H7 (cell line): ENCODE measurements at regions not wholly inside any gene's neighbourhood (a gene's known extent, or its start where the extent isn't known, plus 50 kb on each side); places are given as distances from the start of the nearest gene placed in this dataset.
"Not testable (repeated sequence)": the region's sequence is repeated elsewhere in the genome, so short reads cannot be mapped to it uniquely, and the experiment has no call there.

Source experiments
- DNase-seq: peaks from one replicate; pipeline ENCODE4 v3.0.0; 2012
- H3K27me3 ChIP-seq: 2 replicates; pipeline ENCODE4 v1.6.0; 2011; ENCODE audit warnings: mild to moderate bottlenecking, low read length; ENCODE audit not compliant: control insufficient read depth, insufficient read depth
- H3K36me3 ChIP-seq: replicated peaks from 2 replicates; pipeline ENCODE4 v1.5.1; 2011; ENCODE audit warnings: low read length; ENCODE audit not compliant: control insufficient read depth, insufficient read depth
- H3K4me3 ChIP-seq: 2 replicates; pipeline ENCODE4 v1.5.1; 2011; ENCODE audit warnings: low read depth, mild to moderate bottlenecking, control low read depth, low read length, moderate library complexity; ENCODE audit not compliant: insufficient read depth

DNA sequence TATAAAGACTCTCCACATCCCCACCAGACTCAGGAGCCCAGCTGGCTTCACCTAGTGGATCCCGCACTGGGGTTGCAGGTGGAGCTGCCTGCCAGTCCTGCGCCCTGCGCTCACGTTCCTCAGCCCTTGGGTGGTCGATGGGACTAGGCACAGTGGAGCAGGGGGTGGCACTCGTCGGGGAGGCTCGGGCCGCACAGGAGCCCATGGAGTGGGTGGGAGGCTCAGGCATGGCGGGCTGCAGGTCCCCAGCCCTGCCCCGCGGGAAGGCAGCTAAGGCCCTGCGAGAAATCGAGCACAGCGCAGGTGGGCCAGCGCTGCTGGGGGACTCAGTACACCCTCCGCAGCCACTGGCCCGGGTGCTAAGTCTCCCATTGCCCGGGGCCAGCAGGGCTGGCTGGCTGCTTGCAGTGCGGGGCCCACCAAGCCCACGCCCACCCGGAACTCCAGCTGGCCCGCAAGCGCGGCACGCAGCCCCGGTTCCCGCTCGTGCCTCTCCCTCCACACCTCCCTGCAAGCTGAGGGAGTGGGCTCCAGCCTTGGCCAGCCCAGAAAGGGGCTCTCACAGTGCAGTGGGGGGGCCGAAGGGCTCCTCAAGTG lies 371.8 kb downstream of the PRDM5 start:
- not testable (repeated sequence) for DNase-seq, H3K27me3 ChIP-seq, H3K4me3 ChIP-seq, H3K36me3 ChIP-seq

DNA sequence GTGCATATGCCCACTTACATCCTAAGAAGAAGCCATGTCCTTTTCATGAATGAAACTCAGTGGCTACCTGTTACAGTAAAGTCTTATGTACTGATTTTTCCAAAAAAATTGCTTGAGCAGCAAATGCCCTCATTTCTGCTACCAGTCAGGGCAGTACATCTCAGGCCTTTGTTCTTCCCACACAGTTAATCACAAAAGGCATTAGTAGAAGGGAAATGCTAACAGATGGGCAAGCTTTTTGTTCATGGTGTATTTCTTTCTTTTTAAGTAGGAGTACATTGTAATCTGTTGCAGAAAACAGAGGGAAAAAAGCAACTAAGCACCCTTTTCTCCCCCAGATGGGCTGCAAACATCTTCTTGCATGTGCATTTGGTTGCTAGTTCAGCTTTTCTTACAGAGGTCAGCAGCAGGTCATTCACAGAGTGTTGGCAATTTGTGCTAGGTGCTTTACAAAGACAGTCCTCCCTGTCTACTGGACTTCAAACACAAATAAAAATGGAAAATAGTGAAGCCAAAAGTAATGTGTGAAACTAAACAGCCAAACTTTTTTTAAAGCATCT lies 373.4 kb downstream of the PRDM5 start:
- no peak overlapping the region for H3K4me3 ChIP-seq
- H3K27me3 ChIP-seq = no peaks in the 10 kb centered on the region
- no peak for DNase-seq
- no peaks in the 10 kb centered on the region for H3K36me3 ChIP-seq

DNA sequence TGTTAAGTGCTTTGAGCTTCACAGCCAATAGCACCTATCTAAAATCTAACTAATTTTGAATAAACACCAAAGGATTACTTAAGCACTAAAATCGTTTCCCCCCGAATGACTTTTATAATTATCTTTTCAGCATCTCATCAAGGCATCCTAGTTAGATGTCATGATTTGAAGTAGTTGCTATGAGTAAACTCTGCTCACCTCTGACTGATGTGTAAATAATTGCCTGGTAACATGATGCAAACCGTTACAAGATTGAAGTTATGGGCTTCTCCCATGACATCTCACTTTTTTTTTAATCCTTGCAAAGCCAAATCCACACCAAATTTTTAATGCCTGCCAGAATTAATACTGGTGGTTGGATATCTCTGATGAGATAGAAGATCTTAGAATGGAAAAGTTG lies 377.1 kb downstream of the PRDM5 start:
- Histone ChIP-seq H3K4me3 (no peak overlapping the region), H3K36me3 (no peaks in the 10 kb centered on the region), H3K27me3 (no peaks in the 10 kb centered on the region)
- DNase-seq = no peak

- Histone ChIP-seq H3K27me3 (no peaks in the 10 kb centered on the region), H3K4me3 (no peak overlapping the region), H3K36me3 (no peaks in the 10 kb centered on the region)
- DNase-seq = no peak
Measured at GRCh38 chr4:120544838-120545237, 377.7 kb downstream of the PRDM5 start.

GRCh38 chr4:120540625-120541024 lies 381.9 kb downstream of the PRDM5 start:
- H3K36me3 ChIP-seq = no peaks in the 10 kb centered on the region
- H3K4me3 ChIP-seq = no peak overlapping the region
- DNase-seq = no peak
- no peaks in the 10 kb centered on the region for H3K27me3 ChIP-seq

- no peaks in the 10 kb centered on the region for H3K27me3 ChIP-seq
- H3K36me3 ChIP-seq = no peaks in the 10 kb centered on the region
- DNase-seq = no peak
- H3K4me3 ChIP-seq = no peak overlapping the region
Measured at GRCh38 chr4:120536884-120537283, 385.6 kb downstream of the PRDM5 start.

DNA sequence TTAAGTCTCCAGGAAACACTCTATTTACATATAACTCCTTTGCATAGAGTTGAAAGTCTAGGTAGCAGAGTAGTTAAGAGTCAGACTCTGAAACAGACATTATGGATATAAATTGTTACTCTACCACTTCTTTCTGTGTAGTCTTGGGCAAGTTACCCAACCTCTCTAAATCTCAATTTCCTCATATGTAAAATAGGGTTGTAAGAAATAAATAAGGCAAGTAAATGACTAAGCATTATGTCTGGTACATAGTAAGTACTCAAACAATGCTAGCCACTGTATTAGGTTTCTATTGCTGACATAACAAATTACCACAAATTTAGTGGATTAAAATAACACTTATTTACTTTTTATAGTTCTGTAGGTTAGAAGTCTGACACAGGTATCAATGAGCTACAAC lies 394.1 kb downstream of the PRDM5 start:
- Histone ChIP-seq H3K4me3 (no peak overlapping the region), H3K27me3 (no peaks in the 10 kb centered on the region)

DNA sequence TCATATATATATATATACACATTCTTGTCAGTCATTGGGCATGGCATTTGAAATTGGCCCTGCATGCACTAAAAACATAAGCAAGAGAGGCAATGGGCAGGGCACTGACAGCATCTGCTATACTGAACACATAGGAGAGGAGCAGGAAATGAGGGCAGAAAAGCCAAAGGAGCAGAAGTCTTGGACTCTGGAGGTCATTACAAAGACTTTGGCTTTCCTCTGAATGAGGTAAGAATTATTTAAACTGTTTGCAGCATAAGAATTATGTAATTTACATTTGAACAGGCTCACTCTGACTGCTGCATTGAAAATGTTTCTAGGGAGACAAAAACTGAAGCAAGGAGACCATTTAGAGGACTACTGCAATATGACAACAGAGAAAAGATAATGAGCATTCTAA lies 396.5 kb downstream of the PRDM5 start:
- DNase-seq = no peak
- Histone ChIP-seq H3K4me3 (no peak overlapping the region), H3K36me3 (no peaks in the 10 kb centered on the region), H3K27me3 (no peaks in the 10 kb centered on the region)

More for the DNA sequence above, 394.1 kb downstream of the PRDM5 start:
- H3K36me3 ChIP-seq = no peaks in the 10 kb centered on the region
- DNase-seq = no peak

- Histone ChIP-seq H3K27me3 (no peaks in the 10 kb centered on the region), H3K4me3 (no peak overlapping the region), H3K36me3 (no peaks in the 10 kb centered on the region)
- DNase-seq = no peak
Measured at GRCh38 chr4:120525106-120525505, 397.4 kb downstream of the PRDM5 start.

DNA sequence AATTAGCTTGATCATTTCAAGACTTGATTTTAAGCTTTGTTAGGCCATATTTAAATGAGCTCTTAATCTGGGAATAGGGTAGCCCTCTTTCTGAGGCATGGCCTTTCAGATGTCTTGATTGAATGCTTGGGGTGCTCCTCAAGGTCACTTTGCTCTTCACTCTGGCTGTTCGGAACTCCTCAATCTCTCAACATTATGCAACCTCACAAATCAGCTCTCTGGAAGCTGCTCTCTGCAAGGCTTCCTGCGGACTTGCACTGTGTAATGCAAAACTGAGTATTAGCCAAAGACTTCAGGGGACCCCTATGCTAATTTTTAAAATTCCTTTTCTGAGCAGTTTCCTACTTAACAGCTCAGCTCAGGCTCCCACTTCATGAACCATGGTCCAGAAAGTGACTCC lies 398.3 kb downstream of the PRDM5 start:
- no peaks in the 10 kb centered on the region for H3K36me3 ChIP-seq
- no peaks in the 10 kb centered on the region for H3K27me3 ChIP-seq
- DNase-seq = no peak
- no peak overlapping the region for H3K4me3 ChIP-seq

- DNase-seq = no peak
- Histone ChIP-seq H3K36me3 (no peaks in the 10 kb centered on the region), H3K27me3 (no peaks in the 10 kb centered on the region), H3K4me3 (no peak overlapping the region)
Measured at GRCh38 chr4:120520761-120521160, 401.8 kb downstream of the PRDM5 start.

DNA sequence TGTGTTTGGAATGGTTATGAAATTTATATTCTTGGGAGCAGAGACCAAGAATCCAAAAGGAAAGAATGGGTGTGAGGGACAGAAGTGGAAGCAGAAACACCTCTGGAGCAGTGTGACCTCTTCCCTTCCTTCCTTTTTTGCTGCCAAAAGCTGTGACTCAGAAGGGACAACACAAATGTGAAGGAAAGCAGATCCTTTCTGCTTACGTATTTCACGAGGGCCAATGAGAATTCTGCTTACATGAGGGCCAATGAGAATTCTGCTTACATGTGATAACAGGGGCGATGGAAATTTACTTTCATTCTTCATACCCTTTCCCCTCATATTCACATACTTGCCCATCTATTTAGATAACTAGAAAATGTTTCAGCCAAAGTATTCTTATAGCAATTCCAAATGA lies 404.6 kb downstream of the PRDM5 start:
- no peaks in the 10 kb centered on the region for H3K27me3 ChIP-seq
- DNase-seq = no peak
- H3K4me3 ChIP-seq = no peak overlapping the region
- H3K36me3 ChIP-seq = no peaks in the 10 kb centered on the region

DNA sequence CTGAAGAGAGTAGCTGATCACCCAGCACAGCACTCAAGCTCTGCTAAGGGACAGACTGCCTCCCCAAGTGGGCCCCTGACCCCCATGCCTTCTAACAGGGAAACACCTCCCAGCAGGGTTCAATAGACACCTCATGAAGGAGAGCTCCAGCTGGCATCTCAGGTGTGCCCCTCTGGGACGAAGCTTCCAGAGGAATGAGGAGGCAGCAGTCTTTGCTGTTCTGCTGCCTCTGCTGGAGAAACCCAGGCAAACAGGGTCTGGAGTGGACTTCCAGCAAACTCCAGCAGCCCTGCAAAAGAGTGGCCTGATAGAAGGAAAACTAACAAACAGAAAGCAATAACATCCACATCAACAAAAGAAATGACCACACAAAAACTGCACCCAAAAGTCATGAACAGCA lies 412.8 kb downstream of the PRDM5 start:
- no peak overlapping the region for H3K4me3 ChIP-seq
- no peaks in the 10 kb centered on the region for H3K27me3 ChIP-seq
- DNase-seq = no peak
- H3K36me3 ChIP-seq = no peaks in the 10 kb centered on the region

DNA sequence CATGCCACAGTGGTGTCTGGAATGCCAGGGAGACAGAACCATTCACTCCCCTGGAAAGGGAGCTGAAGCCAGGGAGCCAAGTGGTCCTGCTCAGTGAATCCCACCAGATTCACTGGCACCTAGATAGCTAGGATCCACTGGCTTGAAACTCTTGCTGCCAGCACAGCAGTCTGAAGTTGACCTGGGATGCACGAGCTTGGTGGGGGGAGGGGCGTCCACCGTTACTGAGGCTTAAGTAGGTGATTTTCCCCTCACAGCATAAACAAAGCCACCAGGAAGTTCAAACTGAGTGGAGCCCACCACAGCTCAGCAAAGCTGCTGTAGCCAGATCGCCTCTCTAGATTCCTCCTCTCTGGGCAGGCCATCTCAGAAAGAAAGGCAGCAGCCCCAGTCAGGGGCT lies 413.3 kb downstream of the PRDM5 start:
- H3K4me3 ChIP-seq = no peak overlapping the region
- H3K27me3 ChIP-seq = no peaks in the 10 kb centered on the region
- H3K36me3 ChIP-seq = no peaks in the 10 kb centered on the region
- no peak for DNase-seq

- DNase-seq = no peak
- Histone ChIP-seq H3K4me3 (no peak overlapping the region), H3K27me3 (no peaks in the 10 kb centered on the region), H3K36me3 (no peaks in the 10 kb centered on the region)
Measured at GRCh38 chr4:120508036-120508435, 414.5 kb downstream of the PRDM5 start.

GRCh38 chr4:120506536-120506935 lies 416.0 kb downstream of the PRDM5 start:
- DNase-seq = no peak
- no peak overlapping the region for H3K4me3 ChIP-seq
- H3K27me3 ChIP-seq = no peaks in the 10 kb centered on the region
- no peaks in the 10 kb centered on the region for H3K36me3 ChIP-seq
